Vagina (tissue), 2 donors: ENCODE measurements at regions not wholly inside any gene's neighbourhood (a gene's known extent, or its start where the extent isn't known, plus 50 kb on each side); places are given as distances from the start of the nearest gene placed in this dataset.

Experiments used
- CTCF ChIP-seq, 3 experiments: fragments of 450-650 bp in 2 of 3; fragments of 200-600 bp in 1 of 3; sonication (generic) in 1 of 3; IDR thresholded peaks; one replicate each; pipeline ENCODE4 v1.5.1; 2017 to 2019; ENCODE audit warnings: antibody characterized with exemption in 3 of 3, mild to moderate bottlenecking in 2 of 3, moderate library complexity in 2 of 3
- POLR2A ChIP-seq, 2 donors: fragments of 450-650 bp; IDR thresholded peaks; one replicate each; pipeline ENCODE4 v1.6.1; 2017; ENCODE audit warnings: antibody characterized with exemption in 2 of 2, mild to moderate bottlenecking in 2 of 2, moderate library complexity in 2 of 2

- no peak for TF ChIP-seq CTCF (IDR thresholded peaks at IDR 0.05)
- TF ChIP-seq POLR2A (IDR thresholded peaks at IDR 0.05) = no peak
Measured at GRCh38 chr15:46617507-46617906, 982.7 kb downstream of the SQOR start.
